ENCODE measurements at regions not wholly inside any gene's neighbourhood (a gene's known extent, or its start where the extent isn't known, plus 50 kb on each side); places are given as distances from the start of the nearest gene placed in this dataset.
A peak's percentile ranks its signal among the peaks of the same experiment; 100 is the strongest.

- DNase-seq, result no peak
These were observed 80.5 kb downstream of the FASTKD2 start for GRCh38 chr2:206845877-206846276.

GRCh38 chr2:206846331-206846730 lies 80.9 kb downstream of the FASTKD2 start:
- DNase-seq, result no peak

- DNase-seq, result peak; percentile 60
These were observed 81.8 kb downstream of the FASTKD2 start for GRCh38 chr2:206846981-206847834.

- DNase-seq, result no peak
These were observed 85.0 kb downstream of the FASTKD2 start for GRCh38 chr2:206850369-206850768.

- DNase-seq, result no peak
These were observed 86.1 kb downstream of the FASTKD2 start for GRCh38 chr2:206851521-206851920.

- no peak for DNase-seq
These were observed 85.4 kb upstream of the CPO start for GRCh38 chr2:206853915-206854314.

- no peak for DNase-seq
These were observed 83.5 kb upstream of the CPO start for GRCh38 chr2:206855585-206856433.

- peak; percentile 53 for DNase-seq
These were observed 82.8 kb upstream of the CPO start for GRCh38 chr2:206856513-206856912.

GRCh38 chr2:206858687-206859329 lies 80.5 kb upstream of the CPO start:
- DNase-seq, result no peak

GRCh38 chr2:206859330-206859739 lies 80.0 kb upstream of the CPO start:
- no peak for DNase-seq

- peak; percentile 90 for DNase-seq
These were observed 76.1 kb upstream of the CPO start for GRCh38 chr2:206863196-206863595.

- no peak for DNase-seq
These were observed 75.6 kb upstream of the CPO start for GRCh38 chr2:206863716-206864115.

- no peak for DNase-seq
These were observed 72.3 kb upstream of the CPO start for GRCh38 chr2:206867006-206867405.

- no peak for DNase-seq
These were observed 69.4 kb upstream of the CPO start for GRCh38 chr2:206869824-206870495.

- DNase-seq, result no peak
These were observed 65.9 kb upstream of the CPO start for GRCh38 chr2:206873423-206873822.

- DNase-seq, result no peak
These were observed 63.6 kb upstream of the CPO start for GRCh38 chr2:206875701-206876100.

GRCh38 chr2:206876216-206876860 lies 63.0 kb upstream of the CPO start:
- DNase-seq, result no peak

GRCh38 chr2:206881708-206882410 lies 57.5 kb upstream of the CPO start:
- DNase-seq, result peak; percentile 71

GRCh38 chr2:206886696-206887095 lies 52.6 kb upstream of the CPO start:
- peak; percentile 73 for DNase-seq

GRCh38 chr2:206887745-206888144 lies 51.6 kb upstream of the CPO start:
- no peak for DNase-seq

Data from muscle of arm (tissue), 1 donor.